ENCODE measurements at regions not wholly inside any gene's neighbourhood (a gene's known extent, or its start where the extent isn't known, plus 50 kb on each side); places are given as distances from the start of the nearest gene placed in this dataset.

DNA sequence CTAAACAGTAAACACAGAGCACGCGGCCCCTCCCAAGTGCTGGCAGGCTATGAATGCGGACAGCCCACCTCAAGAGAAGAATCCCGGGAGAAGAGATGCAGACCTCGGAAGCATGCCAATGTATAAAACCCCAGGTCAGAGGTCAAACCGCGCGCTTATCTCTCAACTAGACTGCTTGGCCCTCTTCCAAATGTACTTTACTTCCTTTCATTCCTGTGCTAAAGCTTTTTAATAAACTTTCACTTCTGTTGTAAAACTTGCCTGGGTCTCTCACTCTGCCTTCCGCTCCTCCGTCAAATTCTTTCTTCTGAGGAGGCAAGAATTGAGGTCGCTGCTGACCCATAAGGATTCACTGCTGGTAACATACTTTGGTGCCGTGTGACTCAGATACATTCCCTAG lies 216.0 kb downstream of the S1PR1 start:
- no peak overlapping the region for H3K27ac ChIP-seq
- H3K4me3 ChIP-seq: no peak overlapping the region
- in situ Hi-C loops (cut with MboI; ENCODE audit: low pct_ligation_motif_present in 1 of 4, low pct_unique_long_range_greater_than_20kb in 1 of 4, low sequenced_read_pairs in 3 of 4): no loop called here
- 65 to 86% methylated on average over 4 to 12 of the region's 12 CpGs for WGBS, 2 donors (ENCODE audit: low coverage in 1 of 2)
- intact Hi-C loops (cut with DNase I; ENCODE audit: low total_unique reads): no loop called here
- TF ChIP-seq, protein P1, sequence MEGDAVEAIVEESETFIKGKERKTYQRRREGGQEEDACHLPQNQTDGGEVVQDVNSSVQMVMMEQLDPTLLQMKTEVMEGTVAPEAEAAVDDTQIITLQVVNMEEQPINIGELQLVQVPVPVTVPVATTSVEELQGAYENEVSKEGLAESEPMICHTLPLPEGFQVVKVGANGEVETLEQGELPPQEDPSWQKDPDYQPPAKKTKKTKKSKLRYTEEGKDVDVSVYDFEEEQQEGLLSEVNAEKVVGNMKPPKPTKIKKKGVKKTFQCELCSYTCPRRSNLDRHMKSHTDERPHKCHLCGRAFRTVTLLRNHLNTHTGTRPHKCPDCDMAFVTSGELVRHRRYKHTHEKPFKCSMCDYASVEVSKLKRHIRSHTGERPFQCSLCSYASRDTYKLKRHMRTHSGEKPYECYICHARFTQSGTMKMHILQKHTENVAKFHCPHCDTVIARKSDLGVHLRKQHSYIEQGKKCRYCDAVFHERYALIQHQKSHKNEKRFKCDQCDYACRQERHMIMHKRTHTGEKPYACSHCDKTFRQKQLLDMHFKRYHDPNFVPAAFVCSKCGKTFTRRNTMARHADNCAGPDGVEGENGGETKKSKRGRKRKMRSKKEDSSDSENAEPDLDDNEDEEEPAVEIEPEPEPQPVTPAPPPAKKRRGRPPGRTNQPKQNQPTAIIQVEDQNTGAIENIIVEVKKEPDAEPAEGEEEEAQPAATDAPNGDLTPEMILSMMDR (IDR thresholded peaks at IDR 0.05): no peak
- TF ChIP-seq EP300 (IDR thresholded peaks at IDR 0.05; ENCODE audit: low read depth): no peak
- TF ChIP-seq POLR2A (IDR thresholded peaks at IDR 0.05): no peak
- TF ChIP-seq POLR2AphosphoS5 (IDR thresholded peaks at IDR 0.05): no peak
- H3K9me3 ChIP-seq: no peaks in the 10 kb centered on the region
- DNase-seq: no peak
- H3K4me1 ChIP-seq: no peaks in the 10 kb centered on the region
- no peaks in the 10 kb centered on the region for H3K27me3 ChIP-seq
- no peaks in the 10 kb centered on the region for H3K36me3 ChIP-seq

DNA sequence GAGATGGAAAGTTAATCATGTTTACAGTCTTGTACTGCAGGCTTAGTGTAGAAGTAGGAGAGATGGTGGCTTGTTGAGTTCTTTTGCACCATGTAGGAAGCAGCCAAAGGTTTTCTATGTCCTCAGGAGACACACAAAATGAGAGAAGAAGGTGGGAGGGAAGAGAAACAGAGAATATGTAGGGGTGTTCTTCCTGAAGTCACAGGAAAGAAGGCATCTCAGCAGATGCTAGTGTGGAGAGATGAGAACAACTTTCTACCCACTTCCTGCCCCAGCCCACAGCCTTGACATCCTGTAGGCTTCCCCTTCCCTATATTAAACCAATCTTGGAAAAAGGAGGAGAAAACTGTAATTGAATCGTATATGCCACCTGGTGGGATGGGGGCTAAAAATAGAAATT lies 217.0 kb downstream of the S1PR1 start:
- in situ Hi-C loops (cut with MboI; ENCODE audit: low pct_ligation_motif_present in 1 of 4, low pct_unique_long_range_greater_than_20kb in 1 of 4, low sequenced_read_pairs in 3 of 4): no loop called here
- Histone ChIP-seq H3K4me1 (no peaks in the 10 kb centered on the region), H3K27ac (no peak overlapping the region), H3K36me3 (no peaks in the 10 kb centered on the region), H3K9me3 (no peaks in the 10 kb centered on the region), H3K27me3 (no peaks in the 10 kb centered on the region), H3K4me3 (no peak overlapping the region)
- TF ChIP-seq, protein P1 (IDR thresholded peaks at IDR 0.05): no peak
- TF ChIP-seq POLR2A (IDR thresholded peaks at IDR 0.05) (no peak), POLR2AphosphoS5 (IDR thresholded peaks at IDR 0.05) (no peak), EP300 (IDR thresholded peaks at IDR 0.05; ENCODE audit: low read depth) (no peak)
- intact Hi-C loops (cut with DNase I; ENCODE audit: low total_unique reads): no loop called here
- WGBS, 2 donors (ENCODE audit: low coverage in 1 of 2): 41 to 63% methylated on average over 1 of the region's 1 CpG
- DNase-seq: no peak

DNA sequence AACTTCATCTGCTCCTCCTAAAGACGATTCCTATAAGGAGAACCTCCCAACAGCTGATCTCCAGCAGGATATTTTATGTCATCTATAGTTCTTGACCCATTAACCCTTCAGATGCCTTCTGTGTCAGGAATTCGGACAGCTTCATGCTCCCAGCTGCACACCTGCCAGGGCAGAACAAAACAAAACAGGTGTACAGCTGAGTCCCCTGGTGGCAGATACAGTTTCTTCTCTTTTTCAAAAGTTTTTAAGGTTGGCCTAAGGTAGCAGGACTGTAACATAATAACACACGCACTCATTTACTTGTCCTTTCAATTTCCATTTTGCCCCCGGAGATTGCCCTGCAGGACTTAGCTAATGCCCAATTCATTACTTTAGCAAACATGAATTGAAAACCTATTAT lies 218.3 kb downstream of the S1PR1 start:
- Histone ChIP-seq H3K4me3 (no peak overlapping the region), H3K36me3 (no peaks in the 10 kb centered on the region), H3K27ac (no peak overlapping the region), H3K27me3 (no peaks in the 10 kb centered on the region), H3K9me3 (no peaks in the 10 kb centered on the region), H3K4me1 (no peaks in the 10 kb centered on the region)
- in situ Hi-C loops (cut with MboI; ENCODE audit: low pct_ligation_motif_present in 1 of 4, low pct_unique_long_range_greater_than_20kb in 1 of 4, low sequenced_read_pairs in 3 of 4) (no loop called here), intact Hi-C loops (cut with DNase I; ENCODE audit: low total_unique reads) (no loop called here)
- DNase-seq: no peak
- TF ChIP-seq, protein P1 (IDR thresholded peaks at IDR 0.05): no peak
- TF ChIP-seq POLR2AphosphoS5 (IDR thresholded peaks at IDR 0.05) (no peak), POLR2A (IDR thresholded peaks at IDR 0.05) (no peak), EP300 (IDR thresholded peaks at IDR 0.05; ENCODE audit: low read depth) (no peak)
- 70 to 72% methylated on average over 4 of the region's 4 CpGs for WGBS, 2 donors (ENCODE audit: low coverage in 1 of 2)

DNA sequence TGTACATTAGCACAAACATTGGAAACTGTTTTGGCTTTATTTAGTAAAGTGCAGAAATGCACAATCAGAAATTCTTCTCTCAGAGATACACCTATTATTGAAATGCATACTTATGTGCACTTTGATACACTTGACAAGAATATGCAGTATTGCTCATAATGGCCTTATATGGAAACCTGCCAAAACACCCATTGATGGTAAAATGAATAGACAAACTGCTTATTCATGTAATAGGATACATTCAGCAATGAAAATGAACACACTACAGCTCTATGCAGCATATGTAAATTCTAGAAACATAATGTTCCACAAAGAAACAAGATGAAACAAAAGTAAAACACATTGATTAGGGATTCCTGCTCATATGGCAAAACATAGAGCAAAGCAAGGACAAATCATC lies 223.9 kb downstream of the S1PR1 start:
- in situ Hi-C loops (cut with MboI; ENCODE audit: low pct_ligation_motif_present in 1 of 4, low pct_unique_long_range_greater_than_20kb in 1 of 4, low sequenced_read_pairs in 3 of 4): no loop called here

More for the DNA sequence above, 223.9 kb downstream of the S1PR1 start:
- Histone ChIP-seq H3K27me3 (no peaks in the 10 kb centered on the region), H3K27ac (no peak overlapping the region), H3K4me3 (no peak overlapping the region), H3K36me3 (no peaks in the 10 kb centered on the region), H3K4me1 (no peaks in the 10 kb centered on the region), H3K9me3 (no peaks in the 10 kb centered on the region)
- DNase-seq: no peak
- TF ChIP-seq, protein P1 (IDR thresholded peaks at IDR 0.05): no peak
- TF ChIP-seq EP300 (IDR thresholded peaks at IDR 0.05; ENCODE audit: low read depth) (no peak), POLR2A (IDR thresholded peaks at IDR 0.05) (no peak), POLR2AphosphoS5 (IDR thresholded peaks at IDR 0.05) (no peak)
- intact Hi-C loops (cut with DNase I; ENCODE audit: low total_unique reads): no loop called here
